ENCODE measurements at regions not wholly inside any gene's neighbourhood (a gene's known extent, or its start where the extent isn't known, plus 50 kb on each side); places are given as distances from the start of the nearest gene placed in this dataset.

DNA sequence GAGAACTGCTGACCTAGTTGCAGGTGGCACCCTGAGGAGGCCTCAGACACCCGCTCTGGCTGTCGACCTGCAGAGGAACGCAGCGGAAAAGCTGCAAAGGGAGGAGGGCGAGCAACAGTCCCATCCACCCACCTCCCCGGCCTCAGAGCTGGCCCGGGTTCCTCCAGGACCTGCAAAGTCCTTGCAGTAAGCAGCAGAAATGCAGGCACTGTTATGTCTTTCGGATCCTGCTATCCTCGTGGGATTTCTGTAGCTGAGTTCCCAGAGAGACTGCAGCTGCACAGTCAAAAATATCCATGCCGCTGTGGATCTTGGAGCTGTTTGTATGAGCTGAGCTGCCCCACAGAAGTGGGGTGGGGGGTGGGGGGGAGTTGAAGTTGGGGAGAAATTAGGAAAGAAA, 251.3 kb downstream of the ANKRD60 start:
- TF ChIP-seq, protein P1, sequence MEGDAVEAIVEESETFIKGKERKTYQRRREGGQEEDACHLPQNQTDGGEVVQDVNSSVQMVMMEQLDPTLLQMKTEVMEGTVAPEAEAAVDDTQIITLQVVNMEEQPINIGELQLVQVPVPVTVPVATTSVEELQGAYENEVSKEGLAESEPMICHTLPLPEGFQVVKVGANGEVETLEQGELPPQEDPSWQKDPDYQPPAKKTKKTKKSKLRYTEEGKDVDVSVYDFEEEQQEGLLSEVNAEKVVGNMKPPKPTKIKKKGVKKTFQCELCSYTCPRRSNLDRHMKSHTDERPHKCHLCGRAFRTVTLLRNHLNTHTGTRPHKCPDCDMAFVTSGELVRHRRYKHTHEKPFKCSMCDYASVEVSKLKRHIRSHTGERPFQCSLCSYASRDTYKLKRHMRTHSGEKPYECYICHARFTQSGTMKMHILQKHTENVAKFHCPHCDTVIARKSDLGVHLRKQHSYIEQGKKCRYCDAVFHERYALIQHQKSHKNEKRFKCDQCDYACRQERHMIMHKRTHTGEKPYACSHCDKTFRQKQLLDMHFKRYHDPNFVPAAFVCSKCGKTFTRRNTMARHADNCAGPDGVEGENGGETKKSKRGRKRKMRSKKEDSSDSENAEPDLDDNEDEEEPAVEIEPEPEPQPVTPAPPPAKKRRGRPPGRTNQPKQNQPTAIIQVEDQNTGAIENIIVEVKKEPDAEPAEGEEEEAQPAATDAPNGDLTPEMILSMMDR (IDR thresholded peaks at IDR 0.05; ENCODE audit: low read length) = no peak
- TF ChIP-seq EZH2 (IDR thresholded peaks at IDR 0.05; ENCODE audit: borderline replicate concordance, low read length) = no peak

Measured in OCI-LY1 (cell line).